GM23248 (cell line): ENCODE measurements at regions not wholly inside any gene's neighbourhood (a gene's known extent, or its start where the extent isn't known, plus 50 kb on each side); places are given as distances from the start of the nearest gene placed in this dataset.

Experiments
- DNase-seq: peaks from one replicate; pipeline ENCODE4 v3.0.0-alpha.2; 2015
- H2AFZ ChIP-seq: fragments of 200-600 bp; sonication (generic); 2 replicates; pipeline ENCODE4 v1.6.1; 2016; ENCODE audit warnings: antibody characterized with exemption
- H3F3A ChIP-seq: fragments of 200-600 bp; sonication (generic); 2 replicates; pipeline ENCODE4 v1.6.1; 2016; ENCODE audit warnings: mild to moderate bottlenecking, antibody characterized with exemption, mixed run types; ENCODE audit not compliant: insufficient read depth
- H3K27ac ChIP-seq: fragments of 200-600 bp; sonication (generic); 2 replicates; pipeline ENCODE4 v1.5.1; 2016; ENCODE audit warnings: mild to moderate bottlenecking
- H3K27me3 ChIP-seq: fragments of 200-600 bp; sonication (generic); replicated peaks from 2 replicates; pipeline ENCODE4 v1.6.1; 2016; ENCODE audit warnings: mild to moderate bottlenecking; ENCODE audit not compliant: insufficient read depth
- H3K36me3 ChIP-seq: fragments of 200-600 bp; sonication (generic); 2 replicates; pipeline ENCODE4 v1.6.1; 2016; ENCODE audit warnings: low read depth, mild to moderate bottlenecking
- H3K4me1 ChIP-seq: fragments of 200-600 bp; sonication (generic); 2 replicates; pipeline ENCODE4 v1.6.1; 2016; ENCODE audit warnings: mild to moderate bottlenecking; ENCODE audit not compliant: insufficient read depth
- H3K4me2 ChIP-seq: fragments of 200-600 bp; sonication (generic); one replicate; pipeline ENCODE4 v1.6.1; 2016; ENCODE audit warnings: mild to moderate bottlenecking; ENCODE audit not compliant: unreplicated experiment
- H3K4me3 ChIP-seq: fragments of 200-600 bp; sonication (generic); 2 replicates; pipeline ENCODE4 v1.5.1; 2016; ENCODE audit warnings: mild to moderate bottlenecking
- H3K79me2 ChIP-seq: fragments of 200-600 bp; sonication (generic); 2 replicates; pipeline ENCODE4 v1.6.1; 2016; ENCODE audit warnings: mild to moderate bottlenecking; ENCODE audit not compliant: insufficient read depth
- H3K9ac ChIP-seq: fragments of 200-600 bp; sonication (generic); 2 replicates; pipeline ENCODE4 v1.6.1; 2016; ENCODE audit warnings: mild to moderate bottlenecking
- H3K9me2 ChIP-seq: fragments of 200-600 bp; sonication (generic); 2 replicates; pipeline ENCODE4 v1.6.1; 2016; ENCODE audit warnings: mixed run types, mild to moderate bottlenecking, moderate library complexity; ENCODE audit not compliant: insufficient read depth
- H3K9me3 ChIP-seq: fragments of 200-600 bp; sonication (generic); one replicate; pipeline ENCODE4 v1.6.1; 2017; ENCODE audit warnings: low read depth
- H4K20me1 ChIP-seq: fragments of 200-600 bp; sonication (generic); 2 replicates; pipeline ENCODE4 v1.6.0; 2016; ENCODE audit not compliant: insufficient read depth
- EZH2 ChIP-seq: fragments of 200-600 bp; sonication (generic); IDR thresholded peaks from 2 replicates; pipeline ENCODE4 v1.6.1; 2018; ENCODE audit warnings: antibody characterized with exemption, mild to moderate bottlenecking; ENCODE audit not compliant: insufficient read depth, poor library complexity, severe bottlenecking
- EZH2phosphoT487 ChIP-seq: fragments of 200-600 bp; sonication (generic); IDR thresholded peaks from 2 replicates; pipeline ENCODE4 v1.6.1; 2018; ENCODE audit warnings: antibody characterized with exemption, moderate library complexity, mild to moderate bottlenecking, low read depth; ENCODE audit not compliant: insufficient read depth
- WGBS, 2 experiments: methylation state at CpG; one replicate each; pipeline ENCODE4 v1.1.6; 2015 to 2017; ENCODE audit warnings: low lambda C conversion rate in 2 of 2, low coverage in 1 of 2; ENCODE audit errors: missing lambda C conversion rate in 2 of 2; 5-methylcytosine and 5-hydroxymethylcytosine counted together
- in situ Hi-C: fragments of 300-500 bp; cut with MboI; formaldehyde crosslinking; loops from 2 replicates; pipeline ENCODE4 v1.15.0; 2020

DNA sequence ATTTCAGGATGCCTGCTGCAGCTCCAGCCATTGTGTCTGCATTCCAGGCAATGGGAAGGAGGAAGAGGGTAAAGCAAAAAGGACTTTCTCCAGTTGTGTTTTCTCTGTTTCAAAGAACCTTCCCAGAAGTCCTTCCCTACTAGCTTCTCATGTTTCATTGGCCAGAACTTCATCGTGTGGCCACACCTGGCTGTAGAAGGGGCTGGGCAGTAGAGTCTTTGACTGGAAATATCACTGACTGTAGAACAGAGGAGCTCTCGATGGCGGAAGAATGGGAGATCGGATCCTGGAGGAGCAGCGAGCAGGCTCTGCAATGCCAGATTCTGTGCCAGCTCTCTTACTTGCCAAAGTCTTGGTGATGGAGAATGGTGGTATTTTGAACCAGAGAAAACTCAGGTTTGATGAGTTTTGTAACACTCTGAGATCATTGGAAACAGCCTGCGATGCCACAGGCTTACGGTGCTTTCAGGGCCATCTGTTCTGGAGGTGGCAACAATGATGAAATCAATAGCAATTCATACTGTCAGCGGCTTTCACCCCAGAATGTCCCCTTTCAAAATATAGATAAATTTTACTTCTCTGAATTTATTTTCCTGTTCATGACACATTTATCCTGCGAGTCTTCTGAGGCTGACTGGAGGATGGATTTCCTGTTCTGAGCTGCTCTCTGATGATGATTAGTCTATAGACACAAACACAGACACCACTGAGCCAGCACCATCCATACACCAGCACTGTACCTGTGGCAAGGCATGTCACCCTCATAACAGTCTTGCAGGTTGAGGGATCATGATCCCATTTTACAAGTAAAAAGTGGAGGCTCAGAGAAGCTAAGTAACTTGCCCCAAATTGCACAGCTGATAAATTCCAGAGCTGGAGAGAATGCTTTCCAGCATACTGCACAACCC is 204.2 kb downstream of the EMX2 start:
- H3K9me2 ChIP-seq: no peaks in the 10 kb centered on the region
- no peaks in the 10 kb centered on the region for H3K9me3 ChIP-seq
- 69 to 73% methylated on average over 9 of the region's 9 CpGs for WGBS, 2 experiments
- H3K4me1 ChIP-seq: no peaks in the 10 kb centered on the region
- H3K4me2 ChIP-seq: no peak overlapping the region
- in situ Hi-C loops: no loop called here
- no peaks in the 10 kb centered on the region for H4K20me1 ChIP-seq
- no peak overlapping the region for H3K4me3 ChIP-seq
- no peaks in the 10 kb centered on the region for H3K27me3 ChIP-seq
- no peak overlapping the region for H3K27ac ChIP-seq
- H3F3A ChIP-seq: no peaks in the 10 kb centered on the region
- TF ChIP-seq EZH2phosphoT487: no peak
- no peak overlapping the region for H2AFZ ChIP-seq
- no peak overlapping the region for H3K9ac ChIP-seq
- H3K36me3 ChIP-seq: no peaks in the 10 kb centered on the region
- DNase-seq: no peak
- H3K79me2 ChIP-seq: no peaks in the 10 kb centered on the region

GRCh38 chr10:117747636-117748035 is 205.1 kb downstream of the EMX2 start:
- 71 to 83% methylated on average over 12 of the region's 12 CpGs for WGBS, 2 experiments
- Histone ChIP-seq H3F3A (no peaks in the 10 kb centered on the region), H3K36me3 (no peaks in the 10 kb centered on the region), H2AFZ (no peak overlapping the region), H3K27ac (no peak overlapping the region), H3K4me2 (no peak overlapping the region), H4K20me1 (no peaks in the 10 kb centered on the region), H3K4me1 (no peaks in the 10 kb centered on the region), H3K27me3 (no peaks in the 10 kb centered on the region), H3K9me2 (no peaks in the 10 kb centered on the region), H3K9ac (no peak overlapping the region), H3K79me2 (no peaks in the 10 kb centered on the region), H3K4me3 (no peak overlapping the region), H3K9me3 (no peaks in the 10 kb centered on the region)
- in situ Hi-C loops: no loop called here
- no peak for DNase-seq
- no peak for TF ChIP-seq EZH2
- TF ChIP-seq EZH2phosphoT487: no peak

DNA sequence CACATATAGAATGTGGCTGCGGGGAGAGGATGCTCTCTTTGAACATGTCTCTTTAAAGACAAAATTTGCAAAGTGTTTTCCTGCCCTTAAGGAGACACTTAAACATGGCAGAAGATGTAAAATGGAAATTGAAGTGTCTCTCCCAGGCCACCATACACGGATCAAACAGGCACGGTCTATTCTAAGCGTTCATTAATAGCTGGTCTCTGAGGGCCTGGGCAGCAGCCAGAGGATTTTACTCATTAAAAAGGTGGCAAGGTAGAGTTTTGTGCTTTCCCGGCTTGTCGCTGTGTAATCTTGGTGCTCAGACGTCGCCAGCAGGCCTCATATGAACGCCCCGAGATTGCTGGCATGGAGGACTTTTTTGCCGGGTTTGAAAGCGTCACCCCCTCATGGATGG is 205.5 kb downstream of the EMX2 start:
- in situ Hi-C loops: no loop called here
- no peaks in the 10 kb centered on the region for H3K9me3 ChIP-seq
- DNase-seq: no peak
- no peaks in the 10 kb centered on the region for H3K4me1 ChIP-seq
- H2AFZ ChIP-seq: no peak overlapping the region
- H3F3A ChIP-seq: no peaks in the 10 kb centered on the region
- 79 to 82% methylated on average over 12 of the region's 12 CpGs for WGBS, 2 experiments
- no peak overlapping the region for H3K9ac ChIP-seq
- H4K20me1 ChIP-seq: no peaks in the 10 kb centered on the region
- no peak overlapping the region for H3K4me2 ChIP-seq
- TF ChIP-seq EZH2phosphoT487 (no peak), EZH2 (no peak)
- no peak overlapping the region for H3K27ac ChIP-seq
- no peak overlapping the region for H3K4me3 ChIP-seq
- no peaks in the 10 kb centered on the region for H3K9me2 ChIP-seq
- no peaks in the 10 kb centered on the region for H3K79me2 ChIP-seq
- H3K27me3 ChIP-seq: no peaks in the 10 kb centered on the region
- H3K36me3 ChIP-seq: no peaks in the 10 kb centered on the region

- H2AFZ ChIP-seq: no peak overlapping the region
- 69 to 74% methylated on average over 4 of the region's 4 CpGs for WGBS, 2 experiments
- no peaks in the 10 kb centered on the region for H3K79me2 ChIP-seq
Observed at GRCh38 chr10:117750616-117751015, 208.1 kb downstream of the EMX2 start.

More at GRCh38 chr10:117750616-117751015, 208.1 kb downstream of the EMX2 start:
- H3K27ac ChIP-seq: no peak overlapping the region
- no peak overlapping the region for H3K4me3 ChIP-seq
- H4K20me1 ChIP-seq: no peaks in the 10 kb centered on the region
- TF ChIP-seq EZH2phosphoT487: no peak
- TF ChIP-seq EZH2: no peak
- H3K9ac ChIP-seq: no peak overlapping the region
- no peaks in the 10 kb centered on the region for H3F3A ChIP-seq
- in situ Hi-C loops: no loop called here
- no peaks in the 10 kb centered on the region for H3K9me2 ChIP-seq
- no peaks in the 10 kb centered on the region for H3K36me3 ChIP-seq
- no peak overlapping the region for H3K4me2 ChIP-seq
- no peaks in the 10 kb centered on the region for H3K4me1 ChIP-seq
- no peak for DNase-seq
- H3K27me3 ChIP-seq: no peaks in the 10 kb centered on the region
- no peaks in the 10 kb centered on the region for H3K9me3 ChIP-seq
